ENCODE measurements at regions not wholly inside any gene's neighbourhood (a gene's known extent, or its start where the extent isn't known, plus 50 kb on each side); places are given as distances from the start of the nearest gene placed in this dataset.

DNA sequence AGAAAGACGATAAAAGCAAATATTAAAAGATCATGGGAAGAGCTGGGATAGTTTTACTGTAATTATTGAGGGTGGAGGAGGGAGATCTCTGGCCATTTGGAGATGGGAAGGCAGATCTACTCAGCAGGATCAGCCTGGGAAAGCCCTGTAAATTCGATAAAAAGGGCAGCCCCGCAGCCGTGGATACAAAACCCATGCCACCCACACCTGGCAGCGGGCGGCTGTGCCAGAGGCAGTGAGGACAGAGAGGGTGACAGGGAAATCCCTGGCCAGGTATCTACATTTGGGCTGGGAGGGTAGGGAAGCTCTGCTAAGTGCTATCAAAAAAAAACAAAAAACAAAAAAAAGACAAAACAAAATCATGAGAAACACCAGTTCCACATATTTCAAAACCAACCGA lies 379.2 kb upstream of the IRX1 start:
- Histone ChIP-seq H3K4me1 (ENCODE audit: control insufficient read depth, insufficient read depth, low read length) (no peaks in the 10 kb centered on the region), H3K27ac (ENCODE audit: low read length) (no peak overlapping the region), H3K4me3 (ENCODE audit: low read depth in 2 of 2, low read length in 2 of 2) (no peak overlapping the region), H3K9me3 (ENCODE audit: control insufficient read depth, insufficient read depth, low read depth, low read length) (no peaks in the 10 kb centered on the region), H3K36me3 (ENCODE audit: control insufficient read depth, insufficient read depth, low read length) (no peaks in the 10 kb centered on the region), H3K27me3 (ENCODE audit: control insufficient read depth, insufficient read depth, low read length) (no peaks in the 10 kb centered on the region)
- POLR2A ChIA-PET = no interaction called here
- intact Hi-C loops (cut with micrococcal nuclease; ENCODE audit: unreplicated experiment) (no loop called here), in situ Hi-C loops (cut with HindIII; ENCODE audit: low pct_unique_long_range_greater_than_20kb, low sequenced_read_pairs) (no loop called here)
- no TSS peak for BruUV-seq (replicated peaks)
- ATAC-seq = no peak
- no peak for TF ChIP-seq SIN3A (IDR thresholded peaks at IDR 0.05; ENCODE audit: borderline replicate concordance, insufficient read depth, low read depth, low read length)
- TF ChIP-seq, protein P1, sequence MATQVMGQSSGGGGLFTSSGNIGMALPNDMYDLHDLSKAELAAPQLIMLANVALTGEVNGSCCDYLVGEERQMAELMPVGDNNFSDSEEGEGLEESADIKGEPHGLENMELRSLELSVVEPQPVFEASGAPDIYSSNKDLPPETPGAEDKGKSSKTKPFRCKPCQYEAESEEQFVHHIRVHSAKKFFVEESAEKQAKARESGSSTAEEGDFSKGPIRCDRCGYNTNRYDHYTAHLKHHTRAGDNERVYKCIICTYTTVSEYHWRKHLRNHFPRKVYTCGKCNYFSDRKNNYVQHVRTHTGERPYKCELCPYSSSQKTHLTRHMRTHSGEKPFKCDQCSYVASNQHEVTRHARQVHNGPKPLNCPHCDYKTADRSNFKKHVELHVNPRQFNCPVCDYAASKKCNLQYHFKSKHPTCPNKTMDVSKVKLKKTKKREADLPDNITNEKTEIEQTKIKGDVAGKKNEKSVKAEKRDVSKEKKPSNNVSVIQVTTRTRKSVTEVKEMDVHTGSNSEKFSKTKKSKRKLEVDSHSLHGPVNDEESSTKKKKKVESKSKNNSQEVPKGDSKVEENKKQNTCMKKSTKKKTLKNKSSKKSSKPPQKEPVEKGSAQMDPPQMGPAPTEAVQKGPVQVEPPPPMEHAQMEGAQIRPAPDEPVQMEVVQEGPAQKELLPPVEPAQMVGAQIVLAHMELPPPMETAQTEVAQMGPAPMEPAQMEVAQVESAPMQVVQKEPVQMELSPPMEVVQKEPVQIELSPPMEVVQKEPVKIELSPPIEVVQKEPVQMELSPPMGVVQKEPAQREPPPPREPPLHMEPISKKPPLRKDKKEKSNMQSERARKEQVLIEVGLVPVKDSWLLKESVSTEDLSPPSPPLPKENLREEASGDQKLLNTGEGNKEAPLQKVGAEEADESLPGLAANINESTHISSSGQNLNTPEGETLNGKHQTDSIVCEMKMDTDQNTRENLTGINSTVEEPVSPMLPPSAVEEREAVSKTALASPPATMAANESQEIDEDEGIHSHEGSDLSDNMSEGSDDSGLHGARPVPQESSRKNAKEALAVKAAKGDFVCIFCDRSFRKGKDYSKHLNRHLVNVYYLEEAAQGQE (IDR thresholded peaks at IDR 0.05; ENCODE audit: insufficient read depth in 1 of 2, low read depth in 2 of 2, low read length in 1 of 2) = no peak
- TF ChIP-seq POLR2AphosphoS5 (IDR thresholded peaks at IDR 0.05; ENCODE audit: low read depth, low read length) = no peak
- TF ChIP-seq, protein P2, sequence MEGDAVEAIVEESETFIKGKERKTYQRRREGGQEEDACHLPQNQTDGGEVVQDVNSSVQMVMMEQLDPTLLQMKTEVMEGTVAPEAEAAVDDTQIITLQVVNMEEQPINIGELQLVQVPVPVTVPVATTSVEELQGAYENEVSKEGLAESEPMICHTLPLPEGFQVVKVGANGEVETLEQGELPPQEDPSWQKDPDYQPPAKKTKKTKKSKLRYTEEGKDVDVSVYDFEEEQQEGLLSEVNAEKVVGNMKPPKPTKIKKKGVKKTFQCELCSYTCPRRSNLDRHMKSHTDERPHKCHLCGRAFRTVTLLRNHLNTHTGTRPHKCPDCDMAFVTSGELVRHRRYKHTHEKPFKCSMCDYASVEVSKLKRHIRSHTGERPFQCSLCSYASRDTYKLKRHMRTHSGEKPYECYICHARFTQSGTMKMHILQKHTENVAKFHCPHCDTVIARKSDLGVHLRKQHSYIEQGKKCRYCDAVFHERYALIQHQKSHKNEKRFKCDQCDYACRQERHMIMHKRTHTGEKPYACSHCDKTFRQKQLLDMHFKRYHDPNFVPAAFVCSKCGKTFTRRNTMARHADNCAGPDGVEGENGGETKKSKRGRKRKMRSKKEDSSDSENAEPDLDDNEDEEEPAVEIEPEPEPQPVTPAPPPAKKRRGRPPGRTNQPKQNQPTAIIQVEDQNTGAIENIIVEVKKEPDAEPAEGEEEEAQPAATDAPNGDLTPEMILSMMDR (IDR thresholded peaks at IDR 0.05) = no peak
- CTCF ChIA-PET = no interaction called here
- DNase-seq (ENCODE audit: low read depth, low spot score) = no peak

DNA sequence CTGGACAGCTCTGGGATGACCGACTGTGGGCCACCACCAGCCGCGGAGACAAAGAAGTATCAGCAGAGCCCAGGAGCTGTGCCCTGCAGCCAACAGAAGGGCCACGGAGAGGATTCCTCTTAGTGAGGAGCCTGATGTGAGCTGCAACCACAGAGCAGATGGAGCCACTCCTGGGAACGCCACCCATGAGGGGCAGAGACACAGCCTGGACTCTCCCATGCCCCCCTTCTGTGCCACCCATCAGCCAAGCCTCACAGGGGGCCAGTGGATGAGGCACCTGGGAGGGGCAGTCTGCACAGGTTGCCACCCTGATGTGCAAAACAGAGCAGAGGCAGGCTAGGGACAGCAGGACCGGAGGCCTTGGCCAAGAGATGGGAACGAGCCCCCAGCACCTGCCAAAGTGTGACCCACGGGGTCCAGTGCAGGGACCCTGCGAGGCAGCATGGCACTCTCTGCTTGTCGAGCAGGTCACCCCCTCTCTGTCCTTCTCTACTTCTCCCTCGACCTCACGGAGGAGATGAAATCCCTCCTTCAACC lies 380.7 kb upstream of the IRX1 start:
- in situ Hi-C loops (cut with HindIII; ENCODE audit: low pct_unique_long_range_greater_than_20kb, low sequenced_read_pairs) = no loop called here
- Histone ChIP-seq H3K27ac (ENCODE audit: low read length) (no peak overlapping the region), H3K9me3 (ENCODE audit: control insufficient read depth, insufficient read depth, low read depth, low read length) (no peaks in the 10 kb centered on the region), H3K4me3 (ENCODE audit: low read depth in 2 of 2, low read length in 2 of 2) (no peak overlapping the region), H3K36me3 (ENCODE audit: control insufficient read depth, insufficient read depth, low read length) (no peaks in the 10 kb centered on the region), H3K27me3 (ENCODE audit: control insufficient read depth, insufficient read depth, low read length) (no peaks in the 10 kb centered on the region), H3K4me1 (ENCODE audit: control insufficient read depth, insufficient read depth, low read length) (no peaks in the 10 kb centered on the region)
- POLR2A ChIA-PET = no interaction called here
- BruUV-seq (replicated peaks) = no TSS peak
- ATAC-seq (no peak), DNase-seq (ENCODE audit: low read depth, low spot score) (no peak)
- CTCF ChIA-PET = no interaction called here
- intact Hi-C loops (cut with micrococcal nuclease; ENCODE audit: unreplicated experiment) = no loop called here
- TF ChIP-seq, protein P2 (IDR thresholded peaks at IDR 0.05) = no peak
- TF ChIP-seq, protein P1 (IDR thresholded peaks at IDR 0.05; ENCODE audit: insufficient read depth in 1 of 2, low read depth in 2 of 2, low read length in 1 of 2) = no peak
- TF ChIP-seq TCF7L2 (IDR thresholded peaks at IDR 0.05; ENCODE audit: low read depth, low read length) (no peak), POLR2AphosphoS5 (IDR thresholded peaks at IDR 0.05; ENCODE audit: low read depth, low read length) (no peak), SIN3A (IDR thresholded peaks at IDR 0.05; ENCODE audit: borderline replicate concordance, insufficient read depth, low read depth, low read length) (no peak)

All from Panc1 (cell line).